Astrocyte (in vitro differentiated cells and primary cell): ENCODE measurements at regions not wholly inside any gene's neighbourhood (a gene's known extent, or its start where the extent isn't known, plus 50 kb on each side); places are given as distances from the start of the nearest gene placed in this dataset.

ENCODE experiments used
- EZH2 ChIP-seq: IDR thresholded peaks from 2 replicates; pipeline ENCODE4 v1.6.1; 2012; ENCODE audit warnings: mild to moderate bottlenecking, low read length, inconsistent platforms; ENCODE audit not compliant: insufficient read depth
- TF ChIP-seq, protein P1 (sequence below): IDR thresholded peaks from 2 replicates; pipeline ENCODE4 v1.5.1; 2011; ENCODE audit warnings: low read depth, mild to moderate bottlenecking, inconsistent platforms, low read length, moderate library complexity; ENCODE audit not compliant: insufficient read depth

DNA sequence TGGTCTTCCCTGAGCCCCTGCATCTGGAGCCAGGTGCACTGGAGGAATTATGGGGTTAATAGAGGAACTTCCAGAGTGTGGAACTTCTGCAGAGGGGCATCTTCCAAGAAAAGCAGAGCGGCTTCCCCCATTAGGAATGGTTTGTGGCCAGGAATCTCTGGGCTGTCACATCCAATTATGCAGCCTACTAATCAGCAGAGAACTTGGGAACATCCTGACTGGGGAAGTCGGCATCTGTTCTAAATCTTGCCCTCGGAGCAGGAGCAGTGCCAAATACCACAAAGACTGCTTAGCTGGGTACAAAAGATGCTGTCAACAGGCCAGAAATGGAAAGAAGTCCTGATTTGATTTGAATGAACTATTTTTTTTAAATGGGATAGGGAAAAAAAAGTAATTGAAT is 435.1 kb downstream of the ZNF536 start:
- TF ChIP-seq, protein P1, sequence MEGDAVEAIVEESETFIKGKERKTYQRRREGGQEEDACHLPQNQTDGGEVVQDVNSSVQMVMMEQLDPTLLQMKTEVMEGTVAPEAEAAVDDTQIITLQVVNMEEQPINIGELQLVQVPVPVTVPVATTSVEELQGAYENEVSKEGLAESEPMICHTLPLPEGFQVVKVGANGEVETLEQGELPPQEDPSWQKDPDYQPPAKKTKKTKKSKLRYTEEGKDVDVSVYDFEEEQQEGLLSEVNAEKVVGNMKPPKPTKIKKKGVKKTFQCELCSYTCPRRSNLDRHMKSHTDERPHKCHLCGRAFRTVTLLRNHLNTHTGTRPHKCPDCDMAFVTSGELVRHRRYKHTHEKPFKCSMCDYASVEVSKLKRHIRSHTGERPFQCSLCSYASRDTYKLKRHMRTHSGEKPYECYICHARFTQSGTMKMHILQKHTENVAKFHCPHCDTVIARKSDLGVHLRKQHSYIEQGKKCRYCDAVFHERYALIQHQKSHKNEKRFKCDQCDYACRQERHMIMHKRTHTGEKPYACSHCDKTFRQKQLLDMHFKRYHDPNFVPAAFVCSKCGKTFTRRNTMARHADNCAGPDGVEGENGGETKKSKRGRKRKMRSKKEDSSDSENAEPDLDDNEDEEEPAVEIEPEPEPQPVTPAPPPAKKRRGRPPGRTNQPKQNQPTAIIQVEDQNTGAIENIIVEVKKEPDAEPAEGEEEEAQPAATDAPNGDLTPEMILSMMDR, result no peak
- no peak for TF ChIP-seq EZH2
